Suprapubic skin (tissue), 4 donors: ENCODE measurements at regions not wholly inside any gene's neighbourhood (a gene's known extent, or its start where the extent isn't known, plus 50 kb on each side); places are given as distances from the start of the nearest gene placed in this dataset.
"Not testable (repeated sequence)": the region's sequence is repeated elsewhere in the genome, so short reads cannot be mapped to it uniquely, and the experiment has no call there.

ENCODE experiments used
- DNase-seq, 2 donors: peaks; one replicate each; pipeline ENCODE4 v3.0.0-alpha.2; 2019; ENCODE audit warnings: low spot score in 2 of 2
- H3K27ac ChIP-seq: fragments of 200-600 bp; sonication (generic); one replicate; pipeline ENCODE4 v1.5.1; 2019
- H3K27me3 ChIP-seq: fragments of 200-600 bp; sonication (generic); one replicate; pipeline ENCODE4 v1.5.1; 2019
- H3K36me3 ChIP-seq: fragments of 200-600 bp; sonication (generic); one replicate; pipeline ENCODE4 v1.5.1; 2019
- H3K4me1 ChIP-seq: fragments of 200-600 bp; sonication (generic); one replicate; pipeline ENCODE4 v1.5.1; 2019
- H3K4me3 ChIP-seq: fragments of 200-600 bp; sonication (generic); one replicate; pipeline ENCODE4 v1.5.1; 2019; ENCODE audit warnings: mild to moderate bottlenecking
- H3K9me3 ChIP-seq: fragments of 200-600 bp; sonication (generic); one replicate; pipeline ENCODE4 v1.5.1; 2019
- EP300 ChIP-seq: sonication (generic); formaldehyde crosslinking; IDR thresholded peaks from one replicate; pipeline ENCODE4 v1.6.1; 2017; ENCODE audit warnings: antibody characterized with exemption
- POLR2A ChIP-seq, 2 donors: fragments of 450-650 bp; IDR thresholded peaks; one replicate each; pipeline ENCODE4 v1.6.1; 2017; ENCODE audit warnings: antibody characterized with exemption in 2 of 2, mild to moderate bottlenecking in 2 of 2, moderate library complexity in 2 of 2
- POLR2AphosphoS5 ChIP-seq, 3 donors: sonication (generic); formaldehyde crosslinking; IDR thresholded peaks; one replicate each; pipeline ENCODE4 v1.6.1; 2017; ENCODE audit warnings: antibody characterized with exemption in 3 of 3
- WGBS: methylation state at CpG from one replicate; pipeline ENCODE4 v1.1.5; 2018; 5-methylcytosine and 5-hydroxymethylcytosine counted together
- TF ChIP-seq, protein P1 (sequence below), 2 donors: fragments of 200-600 bp in 1 of 2; fragments of 450-650 bp in 1 of 2; sonication (generic) in 1 of 2; IDR thresholded peaks; one replicate each; pipeline ENCODE4 v1.5.1; 2016 to 2019; ENCODE audit warnings: antibody characterized with exemption in 2 of 2, mild to moderate bottlenecking in 1 of 2, moderate library complexity in 1 of 2

DNA sequence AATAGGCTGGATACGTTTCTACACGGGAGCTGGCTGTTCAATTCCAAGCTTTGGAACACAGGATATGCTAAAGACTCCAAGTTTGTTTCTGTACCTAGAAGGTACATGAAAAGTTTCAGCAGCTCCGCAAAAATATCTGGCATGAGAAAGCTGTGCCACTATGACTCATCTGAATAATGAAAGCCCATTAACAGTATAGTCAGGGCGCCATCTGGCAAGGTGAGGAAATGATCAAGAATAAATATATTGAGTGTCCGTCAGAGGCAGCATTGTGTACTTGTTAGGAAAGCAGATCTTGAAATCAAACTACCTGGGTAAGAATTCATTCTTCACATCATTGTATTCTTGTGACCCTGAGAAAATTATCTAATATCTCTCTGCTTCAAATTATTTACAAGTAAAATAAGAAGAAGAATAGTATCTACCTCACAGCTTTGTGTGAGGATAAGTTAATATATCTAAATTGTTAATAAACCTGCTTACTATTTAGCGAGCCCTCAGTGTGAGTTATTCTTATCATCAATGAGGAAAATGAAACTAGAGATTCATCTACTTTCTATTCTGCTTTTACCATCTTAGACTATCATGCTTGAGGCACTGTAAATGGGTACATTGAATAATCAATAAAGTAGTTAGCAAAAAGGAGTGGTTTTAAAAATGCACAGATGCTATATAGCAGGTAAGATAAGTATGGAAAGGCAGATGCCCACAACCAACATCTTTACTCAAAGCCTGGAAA, 53.5 kb downstream of the FSCB start:
- Histone ChIP-seq H3K4me3 (no peak overlapping the region), H3K4me1 (no peaks in the 10 kb centered on the region), H3K9me3 (no peaks in the 10 kb centered on the region), H3K36me3 (no peaks in the 10 kb centered on the region), H3K27ac (no peak overlapping the region), H3K27me3 (no peaks in the 10 kb centered on the region)
- TF ChIP-seq POLR2AphosphoS5 (IDR thresholded peaks at IDR 0.05) (no peak), POLR2A (IDR thresholded peaks at IDR 0.05) (no peak), EP300 (no peak)
- TF ChIP-seq, protein P1, sequence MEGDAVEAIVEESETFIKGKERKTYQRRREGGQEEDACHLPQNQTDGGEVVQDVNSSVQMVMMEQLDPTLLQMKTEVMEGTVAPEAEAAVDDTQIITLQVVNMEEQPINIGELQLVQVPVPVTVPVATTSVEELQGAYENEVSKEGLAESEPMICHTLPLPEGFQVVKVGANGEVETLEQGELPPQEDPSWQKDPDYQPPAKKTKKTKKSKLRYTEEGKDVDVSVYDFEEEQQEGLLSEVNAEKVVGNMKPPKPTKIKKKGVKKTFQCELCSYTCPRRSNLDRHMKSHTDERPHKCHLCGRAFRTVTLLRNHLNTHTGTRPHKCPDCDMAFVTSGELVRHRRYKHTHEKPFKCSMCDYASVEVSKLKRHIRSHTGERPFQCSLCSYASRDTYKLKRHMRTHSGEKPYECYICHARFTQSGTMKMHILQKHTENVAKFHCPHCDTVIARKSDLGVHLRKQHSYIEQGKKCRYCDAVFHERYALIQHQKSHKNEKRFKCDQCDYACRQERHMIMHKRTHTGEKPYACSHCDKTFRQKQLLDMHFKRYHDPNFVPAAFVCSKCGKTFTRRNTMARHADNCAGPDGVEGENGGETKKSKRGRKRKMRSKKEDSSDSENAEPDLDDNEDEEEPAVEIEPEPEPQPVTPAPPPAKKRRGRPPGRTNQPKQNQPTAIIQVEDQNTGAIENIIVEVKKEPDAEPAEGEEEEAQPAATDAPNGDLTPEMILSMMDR (IDR thresholded peaks at IDR 0.05): no peak
- 51% methylated on average over 6 of the region's 6 CpGs for WGBS
- no peak for DNase-seq

DNA sequence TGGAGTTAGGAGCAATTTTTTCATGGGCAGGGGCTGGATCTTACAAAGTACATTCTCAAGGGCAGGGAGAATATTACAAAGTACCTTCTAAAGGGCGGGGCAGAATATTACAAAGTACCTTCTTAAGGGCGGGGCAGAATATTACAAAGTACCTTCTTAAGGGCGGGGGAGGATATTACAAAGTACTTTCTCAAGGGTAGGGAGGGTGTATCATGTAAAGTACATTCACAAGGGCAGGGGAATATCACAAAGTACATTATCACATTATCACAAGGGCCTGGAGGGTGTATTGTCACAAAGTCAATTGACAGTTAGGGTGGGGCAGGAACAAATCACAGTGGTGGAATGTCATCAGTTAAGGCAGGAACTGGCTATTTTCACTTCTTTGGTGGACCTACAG, 56.9 kb downstream of the FSCB start:
- not testable (repeated sequence) for H3K4me1 ChIP-seq, H3K4me3 ChIP-seq, H3K36me3 ChIP-seq, DNase-seq, H3K27ac ChIP-seq, H3K27me3 ChIP-seq, H3K9me3 ChIP-seq
- 89% methylated on average over 3 of the region's 3 CpGs for WGBS

DNA sequence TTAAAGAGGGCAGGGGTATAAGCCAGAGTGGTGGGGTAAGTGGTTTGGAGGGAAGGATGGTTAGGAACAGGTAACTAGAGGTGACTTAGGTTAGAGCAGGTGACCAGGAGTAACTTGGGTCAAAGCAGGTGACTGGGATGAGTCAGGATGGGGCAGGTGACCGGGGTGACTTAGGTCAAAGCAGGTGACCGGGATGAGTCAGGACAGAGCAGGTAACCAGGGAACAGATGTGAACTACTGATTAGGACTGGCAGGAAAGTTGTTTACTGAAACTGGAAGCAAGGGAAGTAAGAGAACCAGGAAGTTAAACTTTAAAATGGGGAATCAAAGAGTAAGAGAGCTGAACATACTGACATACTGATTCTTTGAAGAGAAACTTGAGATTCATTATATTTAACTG, 57.4 kb downstream of the FSCB start:
- H3K9me3 ChIP-seq: no peaks in the 10 kb centered on the region
- 90% methylated on average over 2 of the region's 2 CpGs for WGBS
- no peak overlapping the region for H3K4me3 ChIP-seq
- no peak for DNase-seq
- TF ChIP-seq, protein P1 (IDR thresholded peaks at IDR 0.05): no peak
- TF ChIP-seq POLR2A (IDR thresholded peaks at IDR 0.05) (no peak), POLR2AphosphoS5 (IDR thresholded peaks at IDR 0.05) (no peak), EP300 (no peak)
- H3K27ac ChIP-seq: no peak overlapping the region
- no peaks in the 10 kb centered on the region for H3K36me3 ChIP-seq
- H3K4me1 ChIP-seq: no peaks in the 10 kb centered on the region
- no peaks in the 10 kb centered on the region for H3K27me3 ChIP-seq

DNA sequence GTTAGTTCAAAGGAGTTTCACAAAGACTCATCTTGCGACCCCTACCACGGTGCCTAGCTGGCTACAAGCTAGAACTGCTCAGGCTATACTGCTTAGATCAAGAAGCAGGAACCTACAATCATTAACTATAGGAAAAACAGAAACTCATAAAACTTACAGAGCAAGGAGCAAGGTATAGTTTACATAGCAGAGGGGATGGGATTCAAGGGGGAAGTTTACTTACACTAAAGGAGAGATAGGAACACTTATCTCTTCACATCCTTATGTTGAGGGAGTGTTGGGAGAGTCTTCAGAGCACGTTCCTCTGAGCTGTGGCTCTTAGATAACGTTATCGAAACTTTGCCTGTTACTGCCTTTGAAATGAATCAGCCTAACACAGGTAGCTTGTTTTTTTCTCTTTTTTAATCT, 58.1 kb downstream of the FSCB start:
- no peak overlapping the region for H3K4me3 ChIP-seq
- no peaks in the 10 kb centered on the region for H3K9me3 ChIP-seq
- H3K27ac ChIP-seq: no peak overlapping the region
- no peak for DNase-seq
- no peaks in the 10 kb centered on the region for H3K36me3 ChIP-seq
- TF ChIP-seq POLR2A (IDR thresholded peaks at IDR 0.05) (no peak), EP300 (no peak), POLR2AphosphoS5 (IDR thresholded peaks at IDR 0.05) (no peak)
- TF ChIP-seq, protein P1 (IDR thresholded peaks at IDR 0.05): no peak
- H3K27me3 ChIP-seq: no peaks in the 10 kb centered on the region
- 91% methylated on average over 5 of the region's 5 CpGs for WGBS
- H3K4me1 ChIP-seq: no peaks in the 10 kb centered on the region

DNA sequence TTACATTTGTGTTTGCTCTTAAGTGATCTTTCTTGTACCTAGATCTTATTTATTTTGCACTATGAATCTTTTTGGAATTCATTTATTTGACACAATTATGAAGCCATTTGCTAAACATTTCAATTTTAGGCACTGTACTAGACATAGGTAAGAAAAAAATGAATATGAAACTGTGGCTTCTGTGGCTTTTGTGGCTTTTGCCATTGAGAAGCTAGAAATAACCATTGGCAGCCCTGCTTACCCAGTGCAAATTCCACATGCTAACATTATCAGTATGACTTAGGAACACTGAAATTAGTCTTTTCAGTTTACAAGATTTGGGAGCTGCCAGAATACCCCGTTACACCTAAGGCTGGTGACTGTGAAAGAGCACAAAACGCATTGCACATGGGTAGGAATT, 60.1 kb downstream of the FSCB start:
- Histone ChIP-seq H3K4me1 (no peaks in the 10 kb centered on the region), H3K36me3 (no peaks in the 10 kb centered on the region), H3K27me3 (no peaks in the 10 kb centered on the region), H3K27ac (no peak overlapping the region), H3K4me3 (no peak overlapping the region), H3K9me3 (no peaks in the 10 kb centered on the region)
- WGBS: 57% methylated on average over 2 of the region's 2 CpGs
- TF ChIP-seq POLR2A (IDR thresholded peaks at IDR 0.05) (no peak), EP300 (no peak), POLR2AphosphoS5 (IDR thresholded peaks at IDR 0.05) (no peak)
- TF ChIP-seq, protein P1 (IDR thresholded peaks at IDR 0.05): no peak
- no peak for DNase-seq

DNA sequence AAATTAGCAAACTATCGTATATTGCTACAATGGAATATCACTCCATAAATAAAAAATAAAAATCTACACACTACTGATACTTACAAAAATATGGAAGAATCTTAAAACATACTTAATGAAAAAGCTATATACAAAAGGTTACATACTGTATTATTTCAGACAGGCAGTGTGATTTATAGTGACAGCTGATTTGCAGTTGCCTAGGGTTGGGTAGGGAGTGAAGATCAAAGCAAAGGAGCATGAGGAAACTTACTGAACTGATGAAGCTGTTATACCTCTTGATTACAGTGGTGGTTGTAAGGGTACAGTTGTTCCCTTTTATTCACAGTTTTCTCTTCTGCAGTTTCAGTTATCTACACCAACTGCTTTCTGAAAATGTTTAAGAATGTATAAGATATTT, 62.6 kb downstream of the FSCB start:
- no peaks in the 10 kb centered on the region for H3K9me3 ChIP-seq
- H3K4me3 ChIP-seq: no peak overlapping the region
- no peak overlapping the region for H3K27ac ChIP-seq
- H3K27me3 ChIP-seq: no peaks in the 10 kb centered on the region
- no peaks in the 10 kb centered on the region for H3K36me3 ChIP-seq
- TF ChIP-seq EP300 (no peak), POLR2AphosphoS5 (IDR thresholded peaks at IDR 0.05) (no peak), POLR2A (IDR thresholded peaks at IDR 0.05) (no peak)
- TF ChIP-seq, protein P1 (IDR thresholded peaks at IDR 0.05): no peak
- WGBS: 30% methylated on average over 1 of the region's 1 CpG
- no peaks in the 10 kb centered on the region for H3K4me1 ChIP-seq
- no peak for DNase-seq
